HL-60 (cell line): ENCODE measurements at regions not wholly inside any gene's neighbourhood (a gene's known extent, or its start where the extent isn't known, plus 50 kb on each side); places are given as distances from the start of the nearest gene placed in this dataset.

Experiments used
- POLR2AphosphoS5 ChIP-seq: IDR thresholded peaks from 2 replicates; pipeline ENCODE4 v1.6.1; 2012; ENCODE audit warnings: low read depth
- SPI1 ChIP-seq: IDR thresholded peaks from 2 replicates; pipeline ENCODE4 v1.6.1; 2012; ENCODE audit warnings: low read depth, mild to moderate bottlenecking, borderline replicate concordance
- TF ChIP-seq, protein P1 (sequence below): IDR thresholded peaks from one replicate; pipeline ENCODE4 v1.5.1; 2011; ENCODE audit warnings: low read length, control low read depth, inconsistent platforms; ENCODE audit not compliant: insufficient read depth
- TF ChIP-seq, protein P2 (sequence below): IDR thresholded peaks from 2 replicates; pipeline ENCODE4 v1.6.1; 2012; ENCODE audit warnings: low read depth; ENCODE audit not compliant: insufficient replicate concordance

DNA sequence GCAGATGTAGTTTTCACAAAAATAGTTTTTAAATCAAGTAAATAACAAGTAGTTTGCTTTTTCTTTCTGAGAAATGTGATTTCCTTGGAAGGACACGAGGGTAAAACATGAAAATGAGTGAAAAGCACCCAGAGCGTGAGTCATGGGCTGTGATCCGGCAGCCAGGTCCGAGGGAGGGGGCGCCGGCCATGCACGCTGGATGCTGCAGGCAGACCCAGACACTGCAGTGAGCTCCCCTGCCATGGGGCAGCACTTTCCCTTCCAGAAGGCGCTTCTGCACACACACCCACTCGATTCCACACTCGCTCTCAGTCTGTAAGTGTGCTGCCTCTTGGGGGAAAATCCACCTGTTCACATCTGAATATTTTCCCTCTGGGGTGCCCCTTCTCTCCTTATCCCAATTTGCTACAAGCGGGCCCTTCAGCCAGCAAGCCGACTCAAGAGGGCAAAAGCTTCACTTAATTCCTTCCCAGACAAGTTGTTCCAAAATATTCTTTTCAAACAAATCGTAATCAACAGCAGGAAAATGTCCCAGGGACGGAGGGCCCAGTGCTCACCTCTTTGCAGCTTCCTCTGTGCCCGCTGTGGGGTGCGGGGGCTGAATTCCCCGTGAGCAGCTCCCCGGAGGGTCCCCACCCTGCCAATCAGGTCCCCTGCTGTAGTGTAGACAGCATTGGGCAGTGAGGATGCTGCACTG, 87.0 kb upstream of the ID2 start:
- TF ChIP-seq, protein P1, sequence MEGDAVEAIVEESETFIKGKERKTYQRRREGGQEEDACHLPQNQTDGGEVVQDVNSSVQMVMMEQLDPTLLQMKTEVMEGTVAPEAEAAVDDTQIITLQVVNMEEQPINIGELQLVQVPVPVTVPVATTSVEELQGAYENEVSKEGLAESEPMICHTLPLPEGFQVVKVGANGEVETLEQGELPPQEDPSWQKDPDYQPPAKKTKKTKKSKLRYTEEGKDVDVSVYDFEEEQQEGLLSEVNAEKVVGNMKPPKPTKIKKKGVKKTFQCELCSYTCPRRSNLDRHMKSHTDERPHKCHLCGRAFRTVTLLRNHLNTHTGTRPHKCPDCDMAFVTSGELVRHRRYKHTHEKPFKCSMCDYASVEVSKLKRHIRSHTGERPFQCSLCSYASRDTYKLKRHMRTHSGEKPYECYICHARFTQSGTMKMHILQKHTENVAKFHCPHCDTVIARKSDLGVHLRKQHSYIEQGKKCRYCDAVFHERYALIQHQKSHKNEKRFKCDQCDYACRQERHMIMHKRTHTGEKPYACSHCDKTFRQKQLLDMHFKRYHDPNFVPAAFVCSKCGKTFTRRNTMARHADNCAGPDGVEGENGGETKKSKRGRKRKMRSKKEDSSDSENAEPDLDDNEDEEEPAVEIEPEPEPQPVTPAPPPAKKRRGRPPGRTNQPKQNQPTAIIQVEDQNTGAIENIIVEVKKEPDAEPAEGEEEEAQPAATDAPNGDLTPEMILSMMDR = no peak
- TF ChIP-seq POLR2AphosphoS5 (no peak), SPI1 (no peak)
- TF ChIP-seq, protein P2, sequence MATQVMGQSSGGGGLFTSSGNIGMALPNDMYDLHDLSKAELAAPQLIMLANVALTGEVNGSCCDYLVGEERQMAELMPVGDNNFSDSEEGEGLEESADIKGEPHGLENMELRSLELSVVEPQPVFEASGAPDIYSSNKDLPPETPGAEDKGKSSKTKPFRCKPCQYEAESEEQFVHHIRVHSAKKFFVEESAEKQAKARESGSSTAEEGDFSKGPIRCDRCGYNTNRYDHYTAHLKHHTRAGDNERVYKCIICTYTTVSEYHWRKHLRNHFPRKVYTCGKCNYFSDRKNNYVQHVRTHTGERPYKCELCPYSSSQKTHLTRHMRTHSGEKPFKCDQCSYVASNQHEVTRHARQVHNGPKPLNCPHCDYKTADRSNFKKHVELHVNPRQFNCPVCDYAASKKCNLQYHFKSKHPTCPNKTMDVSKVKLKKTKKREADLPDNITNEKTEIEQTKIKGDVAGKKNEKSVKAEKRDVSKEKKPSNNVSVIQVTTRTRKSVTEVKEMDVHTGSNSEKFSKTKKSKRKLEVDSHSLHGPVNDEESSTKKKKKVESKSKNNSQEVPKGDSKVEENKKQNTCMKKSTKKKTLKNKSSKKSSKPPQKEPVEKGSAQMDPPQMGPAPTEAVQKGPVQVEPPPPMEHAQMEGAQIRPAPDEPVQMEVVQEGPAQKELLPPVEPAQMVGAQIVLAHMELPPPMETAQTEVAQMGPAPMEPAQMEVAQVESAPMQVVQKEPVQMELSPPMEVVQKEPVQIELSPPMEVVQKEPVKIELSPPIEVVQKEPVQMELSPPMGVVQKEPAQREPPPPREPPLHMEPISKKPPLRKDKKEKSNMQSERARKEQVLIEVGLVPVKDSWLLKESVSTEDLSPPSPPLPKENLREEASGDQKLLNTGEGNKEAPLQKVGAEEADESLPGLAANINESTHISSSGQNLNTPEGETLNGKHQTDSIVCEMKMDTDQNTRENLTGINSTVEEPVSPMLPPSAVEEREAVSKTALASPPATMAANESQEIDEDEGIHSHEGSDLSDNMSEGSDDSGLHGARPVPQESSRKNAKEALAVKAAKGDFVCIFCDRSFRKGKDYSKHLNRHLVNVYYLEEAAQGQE = no peak
